SU-DHL-6 (cell line): ENCODE measurements at regions not wholly inside any gene's neighbourhood (a gene's known extent, or its start where the extent isn't known, plus 50 kb on each side); places are given as distances from the start of the nearest gene placed in this dataset.

Source experiments
- H2AFZ ChIP-seq: fragments of 200-600 bp; sonication (generic); 2 replicates; pipeline ENCODE4 v1.6.1; 2014; ENCODE audit warnings: low read depth, mild to moderate bottlenecking, moderate library complexity, mixed read lengths, antibody characterized with exemption, low read length; ENCODE audit not compliant: severe bottlenecking
- H3F3A ChIP-seq: fragments of 200-600 bp; shearing (Covaris generic); 2 replicates; pipeline ENCODE4 v1.6.0; 2016; ENCODE audit warnings: antibody characterized with exemption, mild to moderate bottlenecking; ENCODE audit not compliant: insufficient read depth
- H3K27ac ChIP-seq: fragments of 200-600 bp; sonication (generic); 2 replicates; pipeline ENCODE4 v1.5.1; 2016; ENCODE audit warnings: low read depth, mild to moderate bottlenecking, low read length, moderate library complexity, mixed read lengths
- H3K27me3 ChIP-seq: fragments of 200-600 bp; sonication (generic), shearing (Covaris generic); 2 replicates; pipeline ENCODE4 v1.6.0; 2014; ENCODE audit warnings: mild to moderate bottlenecking, low read length
- H3K36me3 ChIP-seq: fragments of 200-600 bp; sonication (generic); 2 replicates; pipeline ENCODE4 v1.6.1; 2014; ENCODE audit warnings: mild to moderate bottlenecking, low read length, mixed read lengths
- H3K4me2 ChIP-seq: fragments of 300-600, 200-600 bp; shearing (Covaris generic), sonication (generic); 2 replicates; pipeline ENCODE4 v1.6.0; 2014; ENCODE audit warnings: low read length, low read depth, mild to moderate bottlenecking; ENCODE audit not compliant: poor library complexity, severe bottlenecking
- H3K4me3 ChIP-seq: fragments of 200-600 bp; sonication (generic); 2 replicates; pipeline ENCODE4 v1.5.1; 2014; ENCODE audit warnings: antibody characterized with exemption, low read length, mild to moderate bottlenecking, mixed read lengths; ENCODE audit not compliant: insufficient read depth, poor library complexity, severe bottlenecking
- H3K79me2 ChIP-seq: fragments of 200-600 bp; sonication (generic); 2 replicates; pipeline ENCODE4 v1.6.1; 2014; ENCODE audit warnings: mild to moderate bottlenecking, low read length, moderate library complexity; ENCODE audit not compliant: insufficient read depth
- H3K9ac ChIP-seq: fragments of 200-600 bp; sonication (generic); 2 replicates; pipeline ENCODE4 v1.7.0; 2014; ENCODE audit warnings: mild to moderate bottlenecking, low read length
- H3K9me2 ChIP-seq: fragments of 200-600 bp; sonication (generic); replicated peaks from 2 replicates; pipeline ENCODE4 v1.6.1; 2014; ENCODE audit warnings: low read length; ENCODE audit not compliant: insufficient read depth
- H3K9me3 ChIP-seq: fragments of 200-600 bp; sonication (generic); 2 replicates; pipeline ENCODE4 v1.6.1; 2014; ENCODE audit warnings: low read length, mixed read lengths; ENCODE audit not compliant: insufficient read depth
- H4K20me1 ChIP-seq: fragments of 200-600 bp; sonication (generic); 2 replicates; pipeline ENCODE4 v1.6.1; 2014; ENCODE audit warnings: low read depth, mild to moderate bottlenecking, antibody characterized with exemption, low read length, moderate library complexity, mixed read lengths
- CTCF ChIP-seq: fragments of 200-600 bp; sonication (generic); IDR thresholded peaks from one replicate; pipeline ENCODE4 v1.5.1; 2017; ENCODE audit warnings: antibody characterized with exemption, mild to moderate bottlenecking, low read length, moderate library complexity; ENCODE audit not compliant: insufficient read depth, poor library complexity, severe bottlenecking
- EZH2phosphoT487 ChIP-seq: fragments of 200-600 bp; sonication (generic), shearing (Covaris generic); conservative IDR thresholded peaks from 2 replicates; pipeline ENCODE4 v1.6.1; 2018; ENCODE audit warnings: mild to moderate bottlenecking, antibody characterized with exemption, low read length, moderate library complexity, mixed read lengths

GRCh38 chr20:56949318-56949717, 317.1 kb downstream of the BMP7 start:
- no peak overlapping the region for H3K27ac ChIP-seq
- no peak overlapping the region for H3K4me2 ChIP-seq
- no peaks in the 10 kb centered on the region for H3K79me2 ChIP-seq
- H2AFZ ChIP-seq = no peak overlapping the region
- no peaks in the 10 kb centered on the region for H3K9me2 ChIP-seq
- TF ChIP-seq CTCF = no peak
- no peak for TF ChIP-seq EZH2phosphoT487
- no peaks in the 10 kb centered on the region for H4K20me1 ChIP-seq
- H3K36me3 ChIP-seq = no peaks in the 10 kb centered on the region
- H3K9me3 ChIP-seq = no peaks in the 10 kb centered on the region
- H3K9ac ChIP-seq = no peak overlapping the region
- H3K4me3 ChIP-seq = no peak overlapping the region
- no peaks in the 10 kb centered on the region for H3K27me3 ChIP-seq
- H3F3A ChIP-seq = no peaks in the 10 kb centered on the region

DNA sequence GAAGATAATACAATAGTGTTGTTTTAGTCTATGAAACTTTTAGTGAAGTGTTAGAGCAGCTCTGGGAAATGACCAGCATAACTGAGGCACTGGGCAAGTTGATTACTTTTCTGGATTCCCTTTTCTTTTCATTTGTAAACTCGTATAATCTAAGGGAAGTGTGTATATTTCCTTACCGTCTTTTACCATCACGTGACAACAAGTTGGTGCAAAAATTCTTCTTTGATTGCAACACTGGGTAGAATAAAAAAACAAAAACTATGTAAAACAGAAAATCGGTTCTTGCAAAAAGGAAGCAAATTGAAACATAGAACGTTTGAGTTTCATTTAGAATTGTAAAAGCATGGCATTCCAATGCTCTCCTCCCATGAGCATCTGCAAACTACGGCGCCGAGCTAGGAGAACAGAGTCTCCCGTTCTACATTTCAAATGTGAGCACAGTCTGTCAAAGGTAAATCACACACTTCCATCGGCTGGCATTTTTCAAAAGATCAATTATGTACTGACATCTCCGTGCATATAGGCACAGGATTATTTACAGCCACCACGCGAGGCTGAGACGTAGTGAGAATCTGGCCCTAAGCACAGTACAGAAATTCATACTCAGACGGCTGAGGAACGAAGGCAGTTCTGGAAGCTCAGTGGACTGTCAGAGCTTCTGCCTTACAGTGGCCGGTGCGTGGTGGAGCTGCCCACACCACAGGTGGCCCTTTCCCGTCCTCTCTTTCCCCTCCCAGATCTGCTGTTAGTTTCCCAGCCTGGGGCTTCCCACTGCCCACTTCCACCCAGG, 314.0 kb downstream of the BMP7 start:
- Histone ChIP-seq H3K4me2 (no peak overlapping the region), H3F3A (no peaks in the 10 kb centered on the region), H4K20me1 (no peaks in the 10 kb centered on the region), H3K9me2 (no peaks in the 10 kb centered on the region), H3K9ac (no peak overlapping the region), H2AFZ (no peak overlapping the region), H3K9me3 (no peaks in the 10 kb centered on the region), H3K4me3 (no peak overlapping the region), H3K79me2 (no peaks in the 10 kb centered on the region), H3K27ac (no peak overlapping the region), H3K36me3 (no peaks in the 10 kb centered on the region), H3K27me3 (no peaks in the 10 kb centered on the region)
- TF ChIP-seq CTCF (no peak), EZH2phosphoT487 (no peak)

GRCh38 chr20:56953048-56953586, 313.3 kb downstream of the BMP7 start:
- Histone ChIP-seq H3K36me3 (no peaks in the 10 kb centered on the region), H3K9me2 (no peaks in the 10 kb centered on the region), H3K27me3 (no peaks in the 10 kb centered on the region), H3K4me2 (no peak overlapping the region), H3K4me3 (no peak overlapping the region), H4K20me1 (no peaks in the 10 kb centered on the region), H3K27ac (no peak overlapping the region), H3F3A (no peaks in the 10 kb centered on the region), H3K9me3 (no peaks in the 10 kb centered on the region), H3K79me2 (no peaks in the 10 kb centered on the region), H2AFZ (no peak overlapping the region), H3K9ac (no peak overlapping the region)
- TF ChIP-seq CTCF = no peak
- TF ChIP-seq EZH2phosphoT487 = no peak
